Renal cortical epithelial cell (primary cell): ENCODE measurements at regions not wholly inside any gene's neighbourhood (a gene's known extent, or its start where the extent isn't known, plus 50 kb on each side); places are given as distances from the start of the nearest gene placed in this dataset.

ENCODE experiments used
- DNase-seq: peaks from one replicate; pipeline ENCODE4 v3.0.0-alpha.2; 2011; ENCODE audit warnings: low read depth

GRCh38 chr10:123455861-123456260, 210.3 kb upstream of the GPR26 start:
- DNase-seq: no peak

GRCh38 chr10:123458933-123459332, 207.2 kb upstream of the GPR26 start:
- DNase-seq: no peak

- no peak for DNase-seq
These were observed 206.6 kb upstream of the GPR26 start for GRCh38 chr10:123459371-123460091.

- no peak for DNase-seq
These were observed 203.9 kb upstream of the GPR26 start for GRCh38 chr10:123462246-123462645.

- DNase-seq: no peak
These were observed 203.4 kb upstream of the GPR26 start for GRCh38 chr10:123462756-123463155.

- no peak for DNase-seq
These were observed 203.0 kb upstream of the GPR26 start for GRCh38 chr10:123463181-123463580.

- DNase-seq: no peak
These were observed 202.5 kb upstream of the GPR26 start for GRCh38 chr10:123463698-123464097.

GRCh38 chr10:123464430-123465323, 201.5 kb upstream of the GPR26 start:
- no peak for DNase-seq

GRCh38 chr10:123470336-123470921, 195.7 kb upstream of the GPR26 start:
- no peak for DNase-seq

- DNase-seq: no peak
These were observed 194.3 kb upstream of the GPR26 start for GRCh38 chr10:123471811-123472210.

- DNase-seq: no peak
These were observed 193.5 kb upstream of the GPR26 start for GRCh38 chr10:123472606-123473005.

GRCh38 chr10:123474700-123475099, 191.5 kb upstream of the GPR26 start:
- DNase-seq: no peak

- DNase-seq: no peak
These were observed 190.7 kb upstream of the GPR26 start for GRCh38 chr10:123475466-123475865.

GRCh38 chr10:123478116-123478515, 188.0 kb upstream of the GPR26 start:
- no peak for DNase-seq

GRCh38 chr10:123479640-123480039, 186.5 kb upstream of the GPR26 start:
- no peak for DNase-seq

GRCh38 chr10:123480344-123480743, 185.8 kb upstream of the GPR26 start:
- no peak for DNase-seq

- DNase-seq: no peak
These were observed 185.3 kb upstream of the GPR26 start for GRCh38 chr10:123480845-123481244.

GRCh38 chr10:123484722-123485121, 181.4 kb upstream of the GPR26 start:
- DNase-seq: no peak

- no peak for DNase-seq
These were observed 180.7 kb upstream of the GPR26 start for GRCh38 chr10:123485341-123485960.

GRCh38 chr10:123488436-123488835, 177.7 kb upstream of the GPR26 start:
- DNase-seq: no peak

GRCh38 chr10:123491364-123491763, 174.8 kb upstream of the GPR26 start:
- no peak for DNase-seq

GRCh38 chr10:123492016-123492415, 174.1 kb upstream of the GPR26 start:
- DNase-seq: no peak
